Esophagus squamous epithelium (tissue), 4 donors: ENCODE measurements at regions not wholly inside any gene's neighbourhood (a gene's known extent, or its start where the extent isn't known, plus 50 kb on each side); places are given as distances from the start of the nearest gene placed in this dataset.

Source experiments
- CTCF ChIP-seq, 6 experiments: fragments of 450-650 bp in 4 of 6; fragments of 200-600 bp in 2 of 6; sonication (generic) in 2 of 6; IDR thresholded peaks; one replicate each; pipeline ENCODE4 v1.5.1; 2016 to 2019; ENCODE audit warnings: antibody characterized with exemption in 6 of 6, mild to moderate bottlenecking in 4 of 6, moderate library complexity in 4 of 6
- POLR2A ChIP-seq, 4 donors: fragments of 450-650 bp; IDR thresholded peaks; one replicate each; pipeline ENCODE4 v1.6.1; 2017; ENCODE audit warnings: antibody characterized with exemption in 4 of 4, mild to moderate bottlenecking in 4 of 4, moderate library complexity in 3 of 4

DNA sequence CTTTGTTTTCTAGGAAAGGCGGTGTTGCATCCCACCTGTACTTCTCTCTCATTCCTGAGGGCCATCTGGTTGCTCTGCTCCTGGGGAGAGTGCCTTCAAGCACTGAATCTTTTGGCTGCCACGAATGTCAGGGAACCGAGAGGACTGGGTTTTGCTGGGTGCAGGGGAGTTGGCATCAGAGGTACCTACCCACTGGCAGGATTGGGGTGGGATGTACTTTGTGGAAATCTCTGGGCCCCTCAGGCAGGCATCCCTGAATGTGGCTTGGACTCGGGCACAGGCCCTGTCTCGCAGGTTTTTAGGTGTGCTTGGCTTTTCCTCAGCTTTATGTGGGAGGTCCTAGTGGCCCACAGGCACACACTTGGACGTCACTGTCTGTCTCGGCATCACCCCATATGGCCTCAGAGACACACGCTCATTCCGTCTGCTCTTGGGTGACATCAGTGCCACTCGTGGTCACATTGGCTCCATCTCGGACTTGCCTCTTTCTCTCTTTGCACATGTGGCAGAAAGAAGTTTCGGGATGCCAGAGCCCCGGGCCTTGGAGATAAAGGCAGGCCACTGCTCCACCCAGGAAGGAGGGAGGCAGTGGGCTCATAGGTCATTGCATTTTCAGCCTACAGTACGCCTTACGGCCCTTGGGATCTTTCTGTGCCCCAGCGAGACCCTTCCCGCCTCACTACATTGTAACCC, 325.6 kb downstream of the ZNF716 start:
- TF ChIP-seq POLR2A (IDR thresholded peaks at IDR 0.05) (no peak), CTCF (IDR thresholded peaks at IDR 0.05) (no peak)
